ENCODE measurements at regions not wholly inside any gene's neighbourhood (a gene's known extent, or its start where the extent isn't known, plus 50 kb on each side); places are given as distances from the start of the nearest gene placed in this dataset.

DNA sequence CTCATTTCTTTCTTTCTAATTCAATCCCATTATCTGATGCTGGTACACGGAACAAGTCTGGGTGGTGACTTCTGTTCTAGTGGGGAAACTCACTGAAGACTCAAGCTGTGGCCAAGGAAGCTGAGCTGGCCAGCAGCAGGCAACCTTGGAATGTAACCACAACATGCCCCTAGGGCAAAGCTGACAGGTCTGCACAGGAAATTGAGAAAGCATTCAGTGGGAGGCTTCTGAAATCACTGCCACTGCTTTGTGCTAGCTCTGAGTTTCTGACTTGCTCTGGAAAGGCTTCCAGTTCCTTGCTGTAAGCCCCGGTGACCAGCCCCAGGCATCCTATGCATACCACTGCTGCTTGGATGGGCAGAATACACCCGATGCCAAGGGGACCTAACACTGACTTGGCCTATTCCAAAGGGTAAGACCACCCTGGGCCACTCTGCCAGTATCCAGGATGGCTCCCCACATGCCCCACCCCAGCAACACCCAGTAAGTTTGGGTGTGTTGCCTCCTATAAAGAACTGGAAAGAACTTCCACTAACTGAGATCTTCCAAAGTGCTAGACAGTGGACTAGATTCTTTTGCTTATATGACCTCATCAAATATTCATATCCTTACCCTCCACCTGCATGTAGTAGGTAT lies 84.5 kb upstream of the CDKN3 start:
- peak; percentile 77 for DNase-seq (ENCODE audit: low read depth)

DNA sequence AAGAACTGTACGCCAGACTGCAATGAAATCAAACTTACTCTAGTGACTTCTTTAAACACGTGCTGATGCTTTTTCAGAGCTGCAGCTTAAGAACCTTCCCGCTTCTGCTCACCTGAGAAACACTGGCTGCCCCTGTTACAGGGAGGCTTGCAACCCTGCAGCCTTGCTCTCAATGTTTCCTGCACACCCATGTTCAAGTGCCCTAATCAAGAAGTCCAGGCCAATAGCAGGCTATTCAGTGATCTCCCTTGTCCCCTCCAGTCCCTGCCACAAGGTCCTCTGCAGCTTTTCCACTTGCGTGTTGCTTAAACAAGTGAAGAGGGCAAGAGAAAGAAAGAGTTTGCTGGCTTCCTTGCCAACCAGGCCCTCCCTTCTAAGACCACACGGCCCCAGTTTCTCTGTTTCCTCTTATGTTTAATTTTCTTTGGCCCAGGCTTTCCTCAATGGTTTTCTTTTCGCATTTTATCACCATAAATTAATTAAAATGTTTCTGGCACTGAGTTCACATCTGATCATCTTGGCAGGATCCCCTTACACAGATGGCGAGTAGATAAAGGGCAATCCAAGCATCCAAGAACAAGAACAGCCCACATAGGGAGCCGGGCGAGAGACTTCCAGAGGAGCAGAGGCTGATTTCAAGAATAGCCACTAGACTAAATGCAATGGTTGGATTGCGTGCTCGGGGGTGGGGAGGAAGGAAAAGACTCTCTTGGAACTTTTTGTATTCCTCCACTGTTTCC lies 82.3 kb upstream of the CDKN3 start:
- DNase-seq (ENCODE audit: low read depth): no peak

DNA sequence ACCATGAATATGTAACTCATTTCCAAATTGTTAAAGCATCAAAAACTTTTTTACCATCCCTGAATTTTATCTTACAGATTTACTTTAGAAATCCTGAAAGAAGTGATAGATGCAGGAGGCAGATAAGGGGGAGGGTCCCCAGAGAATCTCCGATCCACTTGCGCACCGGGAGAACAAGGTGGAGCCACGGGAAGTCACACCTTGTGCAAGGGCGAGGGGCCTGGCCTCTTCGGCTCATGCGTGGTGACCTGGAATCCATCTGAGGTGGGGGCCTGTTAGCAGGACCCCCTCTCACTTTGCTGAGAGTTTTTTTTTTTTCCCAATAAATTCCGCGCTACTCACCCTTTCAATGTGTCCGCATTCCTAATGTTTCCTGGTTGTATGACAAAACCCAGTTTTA lies 80.2 kb upstream of the CDKN3 start:
- no peak for DNase-seq (ENCODE audit: low read depth)

DNA sequence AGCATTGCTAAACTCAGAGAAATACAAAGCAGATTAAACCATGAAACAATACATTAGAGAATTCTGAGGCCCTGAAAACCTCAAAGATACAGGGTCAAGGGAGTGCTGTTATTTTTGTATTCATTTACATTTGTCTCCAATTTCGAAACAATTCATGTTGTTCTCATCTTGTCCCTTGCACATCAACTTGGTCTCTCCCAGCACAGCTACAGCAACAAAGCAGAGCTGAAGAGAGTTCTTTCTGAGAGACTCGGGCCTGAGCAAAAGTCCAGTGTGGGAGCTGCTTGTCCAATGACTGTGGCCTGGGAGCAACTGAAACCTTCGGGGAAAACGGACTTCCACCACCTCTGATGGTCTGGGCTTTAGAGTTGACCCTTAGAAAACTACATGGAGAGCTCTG lies 79.4 kb upstream of the CDKN3 start:
- no peak for DNase-seq (ENCODE audit: low read depth)

DNA sequence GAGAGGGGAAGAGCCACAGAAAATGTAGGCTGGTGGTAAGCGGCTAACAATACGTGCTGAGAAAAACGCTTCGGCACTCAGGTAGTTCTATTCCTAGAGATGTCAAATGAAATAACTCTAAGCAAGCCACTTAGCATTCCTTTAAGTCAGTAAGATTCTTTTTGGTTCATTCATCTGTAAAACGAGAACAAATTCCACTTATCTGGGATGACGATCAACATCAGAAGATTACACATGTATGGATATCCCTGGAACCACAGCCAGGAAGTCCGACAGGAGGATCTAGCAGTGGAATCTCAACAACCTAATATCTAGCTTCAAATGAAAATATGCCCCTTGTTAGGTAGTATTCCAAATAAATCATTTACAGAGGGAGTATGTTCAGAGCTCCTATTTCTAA lies 74.6 kb upstream of the CDKN3 start:
- no peak for DNase-seq (ENCODE audit: low read depth)

DNA sequence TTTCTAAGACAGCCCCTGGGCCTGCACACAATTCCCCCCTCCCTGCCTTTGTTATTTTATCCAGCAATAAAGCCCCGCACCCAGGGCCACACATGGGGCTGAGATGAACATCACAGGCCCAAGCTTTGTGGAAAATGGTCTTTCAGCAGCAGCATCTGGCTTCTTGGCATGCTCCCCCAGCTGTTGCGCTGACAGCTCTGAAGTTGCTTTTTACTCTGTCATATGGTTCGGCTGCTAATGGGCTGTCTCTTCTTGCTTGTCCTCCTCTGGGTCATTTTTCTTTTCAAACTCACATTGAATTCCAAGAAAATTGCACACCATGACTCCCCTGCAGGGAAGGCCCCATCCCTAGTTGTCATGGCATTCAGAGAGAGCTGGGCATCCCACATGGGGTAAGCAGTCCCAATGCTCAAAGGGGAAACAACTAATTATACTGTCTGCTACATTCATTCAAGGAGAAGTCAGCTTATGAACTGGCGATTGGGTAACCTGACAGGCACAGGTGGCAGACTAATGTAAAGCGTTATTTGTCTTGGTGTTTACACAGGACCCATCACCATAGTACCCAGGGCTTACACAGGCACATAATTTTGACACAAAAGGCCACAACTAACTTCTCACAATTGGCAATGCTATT lies 74.0 kb upstream of the CDKN3 start:
- no peak for DNase-seq (ENCODE audit: low read depth)

DNA sequence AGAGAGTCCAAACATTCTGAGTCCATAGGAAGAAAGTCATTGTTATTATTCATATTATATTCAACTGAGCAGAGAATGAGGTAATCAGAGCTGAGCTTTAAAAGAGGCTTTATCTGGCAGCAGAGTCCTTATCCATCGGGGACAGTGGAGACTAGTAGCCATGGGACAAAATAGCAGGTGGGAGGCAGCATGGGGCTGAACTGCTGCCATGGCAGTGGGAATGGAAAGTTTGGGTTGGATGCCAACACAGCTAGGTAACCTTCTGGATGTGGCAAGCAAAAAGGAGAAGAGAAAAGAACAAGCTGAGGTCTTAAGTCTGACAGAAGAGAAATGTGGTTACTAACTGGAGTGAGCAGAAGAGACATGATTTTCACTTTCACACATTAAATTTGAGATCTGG lies 71.0 kb upstream of the CDKN3 start:
- DNase-seq (ENCODE audit: low read depth): no peak

DNA sequence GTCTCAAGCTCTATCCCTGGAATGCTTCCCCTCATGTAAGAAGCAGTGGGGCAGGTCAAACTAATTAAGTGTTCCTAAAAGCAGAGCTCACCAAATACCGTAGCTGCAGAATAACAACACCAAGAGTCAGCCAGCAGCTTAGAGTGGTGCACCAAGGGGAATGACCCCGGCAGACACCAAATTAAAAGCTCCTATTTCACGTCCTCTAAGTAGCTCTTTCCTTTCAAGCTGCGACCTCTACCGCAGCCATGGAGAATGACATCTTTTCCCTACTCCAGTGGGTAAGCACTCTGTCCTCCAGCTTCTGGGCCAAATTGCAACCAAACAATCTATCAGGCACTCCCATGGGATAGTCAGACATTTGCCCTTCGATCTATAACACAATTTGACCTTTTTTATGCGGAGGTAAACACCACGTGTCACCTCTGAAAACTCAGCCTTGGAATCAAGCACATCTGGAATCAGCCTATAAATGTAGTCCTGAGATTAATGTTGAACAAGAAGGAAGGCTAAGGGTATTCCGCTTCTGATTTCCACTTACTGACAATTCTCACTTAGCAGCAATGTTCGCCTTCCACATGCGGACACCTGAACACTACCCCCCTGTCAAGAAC lies 67.6 kb upstream of the CDKN3 start:
- peak; percentile 56 for DNase-seq (ENCODE audit: low read depth)

DNA sequence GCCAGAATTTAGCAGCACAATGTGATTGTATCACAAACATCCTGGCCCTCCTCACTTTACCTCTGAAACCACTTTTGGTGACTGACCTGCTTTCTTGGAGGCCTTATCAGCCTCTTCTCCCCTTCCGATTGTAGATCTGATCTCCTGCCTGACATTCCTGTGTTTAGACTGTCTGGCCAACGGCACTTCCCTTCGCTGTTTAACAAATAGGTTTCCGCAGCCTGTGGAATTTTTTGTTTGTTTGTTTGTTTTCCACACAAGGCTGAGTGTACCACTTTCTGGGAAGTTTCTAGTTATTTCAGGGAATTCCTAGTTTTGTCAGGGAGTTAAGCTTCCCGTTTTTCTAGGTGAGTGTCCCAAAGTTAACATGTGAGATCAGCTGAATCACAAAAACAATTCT lies 65.9 kb upstream of the CDKN3 start:
- no peak for DNase-seq (ENCODE audit: low read depth)

DNA sequence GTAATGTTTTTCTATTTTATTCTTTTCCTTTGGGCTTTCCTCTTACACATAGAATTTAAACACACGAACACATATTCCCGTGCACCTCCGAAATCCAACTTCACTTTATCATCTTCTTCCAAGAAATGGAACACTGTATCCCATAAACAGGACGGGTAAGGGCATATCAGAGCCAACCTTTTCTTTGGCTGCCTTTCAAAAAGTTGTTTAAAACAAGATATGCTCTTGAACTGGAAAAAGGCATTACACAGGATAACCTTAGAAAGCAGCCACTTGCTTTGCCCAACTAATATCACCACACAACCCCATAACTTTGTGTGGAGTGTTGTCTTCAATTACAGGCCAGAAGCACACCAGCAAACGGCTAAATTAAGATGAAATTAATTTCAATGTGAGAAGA lies 65.3 kb upstream of the CDKN3 start:
- DNase-seq (ENCODE audit: low read depth): no peak

DNA sequence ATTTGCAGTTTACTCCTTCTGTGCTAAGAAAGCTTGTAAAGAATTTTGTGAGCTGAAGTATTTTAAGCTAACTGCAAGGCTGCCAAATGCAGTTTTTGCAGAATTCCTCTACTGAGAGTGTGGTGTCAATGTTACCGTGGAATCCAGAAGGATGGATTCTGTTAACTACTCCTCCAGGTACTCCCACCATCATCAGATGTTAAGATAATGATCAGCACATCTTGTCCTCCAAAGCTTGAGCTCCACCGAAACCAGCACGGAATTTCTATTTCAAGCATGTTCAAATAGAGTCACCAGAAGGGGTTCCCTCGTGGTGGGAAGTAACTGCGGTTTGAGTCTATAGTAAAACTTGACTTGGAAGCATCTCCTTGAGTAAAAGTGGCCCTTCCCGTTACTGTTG lies 64.3 kb upstream of the CDKN3 start:
- no peak for DNase-seq (ENCODE audit: low read depth)

DNA sequence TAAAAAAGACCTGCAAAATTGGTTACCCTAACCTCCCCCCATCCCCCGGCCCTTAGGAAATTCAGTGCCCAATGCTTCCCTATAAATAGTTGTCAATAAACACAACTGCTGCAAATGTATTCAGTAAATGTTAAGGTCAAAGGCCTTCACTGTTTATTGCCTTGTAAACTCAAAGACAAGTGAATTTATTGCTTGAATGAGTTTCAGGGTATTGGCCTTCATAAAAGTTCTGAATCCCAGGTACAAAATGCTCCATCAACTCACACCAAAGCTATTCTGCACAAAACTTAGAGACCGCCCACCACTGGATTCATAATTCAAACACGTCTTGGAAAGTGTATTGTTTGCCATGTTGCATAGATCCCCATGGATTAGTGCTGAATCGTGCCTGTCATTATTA lies 63.3 kb upstream of the CDKN3 start:
- DNase-seq (ENCODE audit: low read depth): no peak

DNA sequence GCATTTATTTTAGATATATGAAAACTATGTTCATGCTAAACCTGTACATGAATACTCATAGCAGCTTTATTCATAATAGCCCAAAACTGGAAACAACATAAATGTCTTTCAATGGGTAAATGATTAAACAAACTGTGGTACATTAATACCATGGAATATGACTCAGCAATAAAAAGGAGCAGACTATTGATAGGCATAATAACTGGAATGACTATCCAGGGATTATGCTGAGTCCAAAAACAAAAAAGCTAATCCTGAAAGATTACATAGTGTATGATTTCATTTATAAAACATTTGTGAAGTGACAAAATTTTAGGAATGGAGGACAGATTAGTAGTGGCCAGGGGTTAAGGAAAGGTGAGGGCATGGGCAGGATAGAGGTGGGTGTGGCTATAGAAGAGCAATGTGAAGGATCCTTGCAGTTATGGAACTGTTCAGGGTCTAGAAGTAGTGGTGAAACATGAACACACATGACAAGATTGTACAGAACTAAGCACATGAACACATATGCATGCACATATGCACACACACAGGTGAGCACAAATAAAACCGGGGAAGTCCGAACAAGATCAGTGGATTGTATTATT lies 61.1 kb upstream of the CDKN3 start:
- no peak for DNase-seq (ENCODE audit: low read depth)

DNA sequence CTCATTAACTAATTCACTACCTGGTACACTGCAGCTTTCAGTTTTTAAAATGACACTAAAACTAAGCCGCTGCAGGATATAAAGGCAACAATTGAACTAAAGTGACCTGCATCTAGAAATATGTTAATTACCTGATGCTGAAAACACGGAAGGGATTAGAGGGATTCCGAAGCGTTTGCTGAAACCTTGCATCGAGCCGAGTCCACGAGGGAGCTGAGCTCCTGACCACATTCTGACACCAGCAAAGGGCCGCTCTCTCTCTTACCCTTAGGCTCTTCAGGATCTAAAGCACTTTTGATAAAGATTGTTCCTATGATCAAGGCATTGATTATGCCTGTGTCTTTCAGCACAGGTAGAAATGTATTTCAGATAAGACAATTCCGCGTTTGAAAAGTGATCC lies 59.5 kb upstream of the CDKN3 start:
- no peak for DNase-seq (ENCODE audit: low read depth)

DNA sequence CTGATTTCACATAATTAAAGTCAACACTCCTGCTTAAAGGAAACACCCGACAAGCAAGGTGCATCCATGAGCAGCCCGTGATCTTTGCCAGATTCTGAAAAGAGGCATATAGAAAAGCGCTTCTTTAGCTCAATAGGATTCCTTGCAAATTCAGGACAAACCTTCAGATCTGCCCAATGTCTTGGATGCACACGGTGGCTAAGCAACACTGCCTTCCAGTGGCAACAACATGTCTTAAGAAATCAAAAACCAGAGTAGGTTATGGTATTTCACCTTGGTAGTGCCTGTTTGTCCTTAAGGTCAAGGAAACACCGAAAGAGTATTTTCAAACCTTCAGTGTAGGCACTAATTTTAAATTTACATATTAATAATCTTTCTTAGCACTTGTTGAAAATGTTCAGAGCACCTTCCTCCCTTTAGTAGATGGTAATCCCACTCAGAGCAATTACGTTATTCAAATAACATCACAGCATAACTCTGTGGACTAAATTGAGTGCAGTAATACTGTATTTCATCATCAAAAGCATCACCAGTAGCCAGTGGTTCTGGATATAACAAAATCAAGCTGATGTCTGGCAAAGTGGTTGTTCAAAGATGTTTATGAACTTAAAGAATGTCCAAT lies 58.0 kb upstream of the CDKN3 start:
- DNase-seq (ENCODE audit: low read depth): peak; percentile 34

DNA sequence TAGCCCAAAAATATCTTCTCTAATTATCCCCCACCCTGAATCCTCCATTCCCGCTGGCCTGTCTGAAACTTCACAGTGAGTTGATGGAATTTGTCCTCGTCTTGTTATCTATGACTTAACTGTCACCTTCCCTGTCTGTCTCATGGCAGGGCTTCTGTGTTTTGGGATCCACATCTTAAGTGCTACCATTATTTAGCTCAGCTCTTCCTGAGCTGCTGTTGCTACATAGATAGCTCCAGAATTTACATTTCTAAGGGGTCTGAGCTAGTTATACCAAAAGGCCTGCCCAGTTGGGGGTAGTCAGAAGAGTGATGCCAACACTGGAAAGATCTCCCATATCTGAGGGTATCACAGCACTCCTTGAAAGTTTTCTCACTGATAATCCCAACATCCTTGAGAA lies 57.0 kb upstream of the CDKN3 start:
- no peak for DNase-seq (ENCODE audit: low read depth)

DNA sequence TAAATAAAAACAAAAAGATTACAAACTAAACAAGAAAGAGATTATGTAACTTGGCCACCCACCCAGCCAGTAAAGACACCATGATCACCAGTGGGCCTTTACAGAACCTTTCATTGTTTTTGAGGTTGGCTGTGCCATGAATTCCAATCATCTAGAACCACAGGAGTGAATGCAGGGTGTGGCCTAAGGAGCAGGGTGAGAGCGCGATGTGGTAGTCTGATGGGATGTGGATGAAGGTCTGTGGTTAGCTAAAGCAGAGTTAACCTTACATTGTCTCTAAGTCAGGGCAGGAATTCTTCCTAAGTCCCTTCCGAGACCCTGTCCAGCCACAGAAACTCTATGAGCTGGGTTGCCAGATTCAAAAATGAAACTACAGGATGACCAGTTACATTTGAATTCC lies 54.0 kb upstream of the CDKN3 start:
- no peak for DNase-seq (ENCODE audit: low read depth)

DNA sequence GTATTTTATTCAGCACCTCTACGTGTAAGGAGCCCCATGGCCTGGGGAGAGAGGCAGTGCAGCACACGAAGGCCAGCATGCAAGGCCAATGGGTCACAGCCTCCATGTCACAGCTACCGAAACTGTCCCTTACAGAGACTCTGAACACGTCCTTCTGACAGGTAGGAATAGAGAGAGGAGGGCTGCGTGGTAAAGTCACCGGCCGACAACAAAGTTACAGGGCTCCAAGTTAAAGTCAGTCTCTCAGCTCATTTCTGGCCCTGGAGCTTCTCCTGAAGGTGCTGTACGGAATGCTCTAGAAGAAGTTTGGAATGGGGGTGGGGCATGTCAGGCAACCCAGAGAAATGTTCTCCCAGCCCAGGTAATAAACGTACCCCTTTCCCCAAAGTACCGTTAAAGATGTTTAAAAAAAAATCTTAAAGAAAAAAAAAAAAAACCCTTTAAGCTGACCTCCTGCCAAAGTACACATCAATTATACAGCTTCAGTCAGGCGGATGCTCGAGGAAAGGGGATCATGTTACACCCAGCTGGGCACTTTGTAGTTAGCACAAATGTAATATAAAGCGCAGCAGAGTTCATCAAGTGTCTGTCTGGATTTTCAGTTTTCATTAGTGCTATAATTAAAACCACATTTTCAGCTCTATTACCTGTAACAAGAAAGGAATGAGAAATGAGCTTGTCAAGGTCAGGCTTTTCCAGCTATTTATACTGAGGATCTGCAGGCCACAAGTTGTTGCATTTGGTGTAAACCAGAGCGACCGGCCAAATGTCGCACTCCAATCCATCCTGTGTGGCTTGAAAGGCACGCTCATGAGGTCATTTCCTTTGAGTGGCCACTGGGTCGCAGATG lies 53.3 kb upstream of the CDKN3 start:
- no peak for DNase-seq (ENCODE audit: low read depth)

DNA sequence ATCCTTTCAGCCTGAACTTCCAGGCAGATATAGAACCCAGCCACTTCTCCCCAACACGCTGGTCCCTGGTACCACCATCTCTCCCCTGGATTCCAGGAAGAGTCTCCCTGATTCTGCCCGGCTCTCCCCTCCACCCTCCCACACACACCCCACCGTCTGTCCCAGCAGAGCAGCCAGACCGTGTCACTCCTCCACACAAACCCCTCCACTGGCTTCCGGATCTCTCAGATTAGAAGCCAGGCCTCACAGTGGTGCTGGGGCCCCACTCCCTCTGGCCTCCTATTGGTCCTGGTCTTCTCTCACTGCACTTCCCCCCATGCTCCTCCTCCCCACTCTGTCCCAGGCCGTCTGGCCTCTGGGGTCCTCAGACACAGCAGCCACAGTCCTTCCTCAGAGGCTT lies 52.4 kb upstream of the CDKN3 start:
- DNase-seq (ENCODE audit: low read depth): no peak

DNA sequence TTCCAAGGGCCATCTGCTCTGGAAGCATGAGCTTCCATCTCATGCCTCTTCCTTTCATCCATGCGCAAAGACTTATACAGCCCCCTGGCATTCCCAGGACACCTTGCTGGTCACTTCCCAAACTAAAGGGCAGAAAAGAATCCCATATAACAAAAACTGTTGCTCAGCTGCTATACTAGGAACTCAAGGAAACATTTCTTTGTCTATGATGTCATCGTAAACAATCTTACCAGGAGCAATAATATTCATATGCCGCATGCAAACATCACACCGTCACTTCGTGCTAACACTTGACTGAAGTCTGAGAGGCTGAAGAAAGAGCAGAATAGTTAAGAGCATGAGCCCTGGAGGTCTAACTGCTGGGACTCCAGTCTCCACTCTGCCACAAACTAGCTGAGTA lies 50.5 kb upstream of the CDKN3 start:
- DNase-seq (ENCODE audit: low read depth): no peak
